KMS-11 (cell line): ENCODE measurements at regions not wholly inside any gene's neighbourhood (a gene's known extent, or its start where the extent isn't known, plus 50 kb on each side); places are given as distances from the start of the nearest gene placed in this dataset.

ENCODE experiments used
- H2AFZ ChIP-seq: fragments of 200-600 bp; sonication (generic); 2 replicates; pipeline ENCODE4 v1.6.1; 2016; ENCODE audit warnings: antibody characterized with exemption, mixed run types, low read depth
- H3K27ac ChIP-seq: fragments of 200-600 bp; sonication (generic); 2 replicates; pipeline ENCODE4 v1.6.1; 2016; ENCODE audit warnings: mild to moderate bottlenecking, mixed run types
- H3K27me3 ChIP-seq: fragments of 200-600 bp; sonication (generic); 2 replicates; pipeline ENCODE4 v1.6.1; 2017; ENCODE audit warnings: mild to moderate bottlenecking, low read depth, mixed run types, moderate library complexity; ENCODE audit not compliant: insufficient read depth
- H3K36me3 ChIP-seq: fragments of 200-600 bp; sonication (generic); 2 replicates; pipeline ENCODE4 v1.6.1; 2017; ENCODE audit warnings: mild to moderate bottlenecking, mixed run types; ENCODE audit not compliant: insufficient read depth
- H3K4me1 ChIP-seq: fragments of 200-600 bp; sonication (generic); 2 replicates; pipeline ENCODE4 v1.6.1; 2016; ENCODE audit warnings: mild to moderate bottlenecking, low read depth, mixed run types; ENCODE audit not compliant: poor library complexity, severe bottlenecking
- H3K4me2 ChIP-seq: fragments of 200-600 bp; sonication (generic); 2 replicates; pipeline ENCODE4 v1.7.0; 2016; ENCODE audit warnings: mild to moderate bottlenecking, mixed run types
- H3K4me3 ChIP-seq: fragments of 200-600 bp; sonication (generic); IDR thresholded peaks from 2 replicates; pipeline ENCODE4 v1.6.1; 2017; ENCODE audit warnings: low read depth, low read length, mixed read lengths; ENCODE audit not compliant: insufficient read depth
- H3K79me2 ChIP-seq: fragments of 200-600 bp; sonication (generic); 2 replicates; pipeline ENCODE4 v1.6.1; 2016; ENCODE audit warnings: low read depth, mixed run types; ENCODE audit not compliant: insufficient read depth
- H3K9ac ChIP-seq: fragments of 200-600 bp; sonication (generic); 2 replicates; pipeline ENCODE4 v1.6.1; 2016; ENCODE audit warnings: mild to moderate bottlenecking, mixed run types
- H4K20me1 ChIP-seq: fragments of 200-600 bp; sonication (generic); 2 replicates; pipeline ENCODE4 v1.6.1; 2016; ENCODE audit warnings: mild to moderate bottlenecking, mixed run types; ENCODE audit not compliant: insufficient read depth
- TF ChIP-seq, protein P1 (sequence below): fragments of 200-600 bp; sonication (generic); conservative IDR thresholded peaks from 2 replicates; pipeline ENCODE4 v1.6.1; 2017; ENCODE audit warnings: low read depth, mild to moderate bottlenecking, antibody characterized with exemption, low read length, moderate library complexity, mixed read lengths

DNA sequence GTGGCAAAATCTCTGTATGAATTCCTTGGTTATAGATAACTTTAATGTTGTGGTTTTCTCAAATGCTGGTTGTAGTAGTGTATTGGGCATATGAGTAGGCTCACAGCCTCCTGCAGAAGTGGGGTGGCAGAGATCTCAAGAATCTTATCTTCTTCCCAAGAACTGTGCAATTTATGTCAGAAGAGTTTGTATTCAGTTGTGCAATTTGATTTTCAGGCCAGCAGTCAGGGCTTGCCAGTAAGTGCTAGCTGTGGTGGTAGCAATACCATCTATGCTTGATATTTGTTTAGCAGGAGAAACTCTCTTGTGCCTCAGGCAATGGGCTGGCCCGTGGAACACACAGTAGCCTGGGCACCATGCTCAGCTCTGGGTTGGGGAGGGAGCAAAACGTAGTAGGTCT is 58.4 kb upstream of the GOLIM4 start:
- Histone ChIP-seq H3K4me3 (no peak overlapping the region), H2AFZ (no peak overlapping the region), H3K4me2 (no peak overlapping the region), H3K27ac (no peak overlapping the region), H3K27me3 (no peaks in the 10 kb centered on the region), H3K79me2 (no peaks in the 10 kb centered on the region), H4K20me1 (no peaks in the 10 kb centered on the region), H3K36me3 (no peaks in the 10 kb centered on the region), H3K9ac (no peak overlapping the region), H3K4me1 (no peaks in the 10 kb centered on the region)
- TF ChIP-seq, protein P1, sequence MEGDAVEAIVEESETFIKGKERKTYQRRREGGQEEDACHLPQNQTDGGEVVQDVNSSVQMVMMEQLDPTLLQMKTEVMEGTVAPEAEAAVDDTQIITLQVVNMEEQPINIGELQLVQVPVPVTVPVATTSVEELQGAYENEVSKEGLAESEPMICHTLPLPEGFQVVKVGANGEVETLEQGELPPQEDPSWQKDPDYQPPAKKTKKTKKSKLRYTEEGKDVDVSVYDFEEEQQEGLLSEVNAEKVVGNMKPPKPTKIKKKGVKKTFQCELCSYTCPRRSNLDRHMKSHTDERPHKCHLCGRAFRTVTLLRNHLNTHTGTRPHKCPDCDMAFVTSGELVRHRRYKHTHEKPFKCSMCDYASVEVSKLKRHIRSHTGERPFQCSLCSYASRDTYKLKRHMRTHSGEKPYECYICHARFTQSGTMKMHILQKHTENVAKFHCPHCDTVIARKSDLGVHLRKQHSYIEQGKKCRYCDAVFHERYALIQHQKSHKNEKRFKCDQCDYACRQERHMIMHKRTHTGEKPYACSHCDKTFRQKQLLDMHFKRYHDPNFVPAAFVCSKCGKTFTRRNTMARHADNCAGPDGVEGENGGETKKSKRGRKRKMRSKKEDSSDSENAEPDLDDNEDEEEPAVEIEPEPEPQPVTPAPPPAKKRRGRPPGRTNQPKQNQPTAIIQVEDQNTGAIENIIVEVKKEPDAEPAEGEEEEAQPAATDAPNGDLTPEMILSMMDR: no peak

DNA sequence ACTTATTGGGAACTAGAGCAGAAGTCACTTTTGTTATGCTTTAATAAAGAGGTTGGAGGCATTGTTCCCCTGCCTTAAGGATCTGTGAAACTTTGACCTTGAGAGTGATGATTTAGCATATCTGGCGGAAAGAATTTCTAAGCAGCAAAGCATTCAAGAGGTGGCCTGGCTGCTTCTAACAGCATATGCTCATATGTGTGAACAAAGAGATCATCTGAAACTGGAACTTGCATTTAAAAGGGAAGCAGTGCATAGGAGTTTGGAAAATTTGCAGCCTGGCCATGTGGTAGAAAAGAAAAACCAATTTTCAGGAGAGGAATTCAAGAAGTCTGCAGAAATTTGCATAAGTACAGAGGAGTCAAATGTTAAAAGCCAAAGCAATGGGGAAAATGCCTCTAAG is 56.4 kb upstream of the GOLIM4 start:
- no peaks in the 10 kb centered on the region for H3K36me3 ChIP-seq
- TF ChIP-seq, protein P1: no peak
- no peaks in the 10 kb centered on the region for H3K79me2 ChIP-seq
- H3K4me1 ChIP-seq: no peaks in the 10 kb centered on the region
- H4K20me1 ChIP-seq: no peaks in the 10 kb centered on the region
- no peak overlapping the region for H2AFZ ChIP-seq
- H3K27ac ChIP-seq: no peak overlapping the region
- H3K9ac ChIP-seq: no peak overlapping the region
- no peaks in the 10 kb centered on the region for H3K27me3 ChIP-seq
- H3K4me3 ChIP-seq: no peak overlapping the region
- no peak overlapping the region for H3K4me2 ChIP-seq
